Vagina (tissue), 2 donors: ENCODE measurements at regions not wholly inside any gene's neighbourhood (a gene's known extent, or its start where the extent isn't known, plus 50 kb on each side); places are given as distances from the start of the nearest gene placed in this dataset.

Experiments used
- POLR2A ChIP-seq, 2 donors: fragments of 450-650 bp; IDR thresholded peaks; one replicate each; pipeline ENCODE4 v1.6.1; 2017; ENCODE audit warnings: antibody characterized with exemption in 2 of 2, mild to moderate bottlenecking in 2 of 2, moderate library complexity in 2 of 2
- TF ChIP-seq, protein P1 (sequence below), 3 experiments: fragments of 450-650 bp in 2 of 3; fragments of 200-600 bp in 1 of 3; sonication (generic) in 1 of 3; IDR thresholded peaks; one replicate each; pipeline ENCODE4 v1.5.1; 2017 to 2019; ENCODE audit warnings: antibody characterized with exemption in 3 of 3, mild to moderate bottlenecking in 2 of 3, moderate library complexity in 2 of 3

DNA sequence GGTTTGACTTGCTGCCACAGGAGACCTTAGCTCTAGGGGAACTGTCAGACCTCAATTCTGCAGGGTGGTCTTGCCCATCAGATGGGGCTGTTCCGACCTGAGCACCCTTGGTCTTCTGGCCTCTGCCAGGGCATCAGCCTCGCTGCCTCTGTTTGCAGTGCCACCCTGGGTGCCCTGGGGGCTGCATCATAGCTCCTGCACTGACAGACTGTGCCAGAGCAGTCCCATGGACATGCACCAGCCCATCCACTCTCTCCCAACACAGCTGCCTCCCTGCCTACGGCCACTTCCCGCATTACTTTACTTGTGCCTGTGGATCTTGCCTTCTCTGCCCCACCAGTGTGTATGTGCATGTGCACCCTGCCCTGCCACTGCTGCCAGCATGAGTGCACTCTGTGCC lies 884.7 kb upstream of the ARRDC3 start:
- TF ChIP-seq, protein P1, sequence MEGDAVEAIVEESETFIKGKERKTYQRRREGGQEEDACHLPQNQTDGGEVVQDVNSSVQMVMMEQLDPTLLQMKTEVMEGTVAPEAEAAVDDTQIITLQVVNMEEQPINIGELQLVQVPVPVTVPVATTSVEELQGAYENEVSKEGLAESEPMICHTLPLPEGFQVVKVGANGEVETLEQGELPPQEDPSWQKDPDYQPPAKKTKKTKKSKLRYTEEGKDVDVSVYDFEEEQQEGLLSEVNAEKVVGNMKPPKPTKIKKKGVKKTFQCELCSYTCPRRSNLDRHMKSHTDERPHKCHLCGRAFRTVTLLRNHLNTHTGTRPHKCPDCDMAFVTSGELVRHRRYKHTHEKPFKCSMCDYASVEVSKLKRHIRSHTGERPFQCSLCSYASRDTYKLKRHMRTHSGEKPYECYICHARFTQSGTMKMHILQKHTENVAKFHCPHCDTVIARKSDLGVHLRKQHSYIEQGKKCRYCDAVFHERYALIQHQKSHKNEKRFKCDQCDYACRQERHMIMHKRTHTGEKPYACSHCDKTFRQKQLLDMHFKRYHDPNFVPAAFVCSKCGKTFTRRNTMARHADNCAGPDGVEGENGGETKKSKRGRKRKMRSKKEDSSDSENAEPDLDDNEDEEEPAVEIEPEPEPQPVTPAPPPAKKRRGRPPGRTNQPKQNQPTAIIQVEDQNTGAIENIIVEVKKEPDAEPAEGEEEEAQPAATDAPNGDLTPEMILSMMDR (IDR thresholded peaks at IDR 0.05): no peak
- TF ChIP-seq POLR2A (IDR thresholded peaks at IDR 0.05): no peak
